H9 (cell line): ENCODE measurements at regions not wholly inside any gene's neighbourhood (a gene's known extent, or its start where the extent isn't known, plus 50 kb on each side); places are given as distances from the start of the nearest gene placed in this dataset.

Source experiments
- DNase-seq: peaks from one replicate; pipeline ENCODE4 v3.0.0-alpha.2; 2017
- H2AFZ ChIP-seq: one replicate; pipeline ENCODE4 v1.6.1; 2013; ENCODE audit warnings: mild to moderate bottlenecking, low read length, control low read depth, moderate library complexity
- H2AK5ac ChIP-seq: 2 replicates; pipeline ENCODE4 v1.6.1; 2013; ENCODE audit warnings: low read length, control low read depth, mixed read lengths; ENCODE audit not compliant: insufficient read length
- H2BK120ac ChIP-seq: one replicate; pipeline ENCODE4 v1.6.1; 2013; ENCODE audit warnings: low read depth, mild to moderate bottlenecking, low read length, control low read depth, inconsistent platforms; ENCODE audit not compliant: poor library complexity, severe bottlenecking
- H2BK12ac ChIP-seq: 2 replicates; pipeline ENCODE4 v1.6.1; 2013; ENCODE audit warnings: low read length, control low read depth, mixed read lengths, low read depth; ENCODE audit not compliant: insufficient read length
- H2BK15ac ChIP-seq: 2 replicates; pipeline ENCODE4 v1.6.1; 2013; ENCODE audit warnings: low read depth, low read length, control low read depth
- H2BK20ac ChIP-seq: one replicate; pipeline ENCODE4 v1.6.1; 2013; ENCODE audit warnings: low read depth, mild to moderate bottlenecking, low read length, control low read depth, inconsistent platforms; ENCODE audit not compliant: poor library complexity, severe bottlenecking
- H2BK5ac ChIP-seq: 2 replicates; pipeline ENCODE4 v1.6.1; 2013; ENCODE audit warnings: low read length, control low read depth, mixed read lengths; ENCODE audit not compliant: insufficient read length
- H3K14ac ChIP-seq: 2 replicates; pipeline ENCODE4 v1.6.1; 2013; ENCODE audit warnings: low read length, control low read depth; ENCODE audit not compliant: insufficient read depth
- H3K18ac ChIP-seq: 2 replicates; pipeline ENCODE4 v1.6.1; 2013; ENCODE audit warnings: low read depth, mild to moderate bottlenecking, mixed read lengths, low read length, control low read depth; ENCODE audit not compliant: insufficient read length
- H3K23ac ChIP-seq: 2 replicates; pipeline ENCODE4 v1.6.1; 2013; ENCODE audit warnings: low read length, control low read depth, mixed read lengths, low read depth; ENCODE audit not compliant: insufficient read length
- H3K23me2 ChIP-seq: 2 replicates; pipeline ENCODE4 v1.6.1; 2013; ENCODE audit warnings: low read depth, mild to moderate bottlenecking, mixed read lengths, low read length, control low read depth; ENCODE audit not compliant: insufficient read length, poor library complexity, severe bottlenecking
- H3K27ac ChIP-seq: 2 replicates; pipeline ENCODE4 v1.5.1; 2013; ENCODE audit warnings: low read length, control low read depth, mixed read lengths, low read depth; ENCODE audit not compliant: insufficient read length
- H3K27me3 ChIP-seq: 2 replicates; pipeline ENCODE4 v1.6.1; 2013; ENCODE audit warnings: low read length, control low read depth, inconsistent platforms; ENCODE audit not compliant: insufficient read depth
- H3K4ac ChIP-seq: 2 replicates; pipeline ENCODE4 v1.6.1; 2013; ENCODE audit warnings: low read depth, mild to moderate bottlenecking, control low read depth, inconsistent platforms, low read length, moderate library complexity
- H3K4me1 ChIP-seq: 2 replicates; pipeline ENCODE4 v1.6.1; 2013; ENCODE audit warnings: low read length, control low read depth, inconsistent platforms; ENCODE audit not compliant: insufficient read depth
- H3K4me2 ChIP-seq: 2 replicates; pipeline ENCODE4 v1.6.1; 2013; ENCODE audit warnings: low read length, control low read depth, mixed read lengths; ENCODE audit not compliant: insufficient read length, insufficient read depth
- H3K56ac ChIP-seq: 2 replicates; pipeline ENCODE4 v1.6.1; 2013; ENCODE audit warnings: low read depth, mild to moderate bottlenecking, mixed read lengths, low read length, control low read depth; ENCODE audit not compliant: insufficient read length
- H3K79me1 ChIP-seq: 2 replicates; pipeline ENCODE4 v1.6.1; 2013; ENCODE audit warnings: low read depth, mild to moderate bottlenecking, moderate library complexity, low read length, control low read depth, inconsistent platforms; ENCODE audit not compliant: insufficient read depth, poor library complexity, severe bottlenecking
- H3K79me2 ChIP-seq: 2 replicates; pipeline ENCODE4 v1.6.1; 2013; ENCODE audit warnings: low read length, control low read depth, inconsistent platforms; ENCODE audit not compliant: insufficient read depth
- H3K9ac ChIP-seq: 2 replicates; pipeline ENCODE4 v1.6.1; 2013; ENCODE audit warnings: low read length, control low read depth, mixed read lengths; ENCODE audit not compliant: insufficient read length; ENCODE audit errors: extremely low read depth
- H3K9me3 ChIP-seq: one replicate; pipeline ENCODE4 v1.6.1; 2013; ENCODE audit warnings: low read depth, low read length, inconsistent platforms; ENCODE audit not compliant: control insufficient read depth
- H3T11ph ChIP-seq: one replicate; pipeline ENCODE4 v1.6.1; 2013; ENCODE audit warnings: mild to moderate bottlenecking, low read length, control low read depth, inconsistent platforms
- H4K20me1 ChIP-seq: one replicate; pipeline ENCODE4 v1.6.1; 2013; ENCODE audit not compliant: control insufficient read depth, insufficient read length, insufficient read depth
- H4K5ac ChIP-seq: 2 replicates; pipeline ENCODE4 v1.6.1; 2013; ENCODE audit warnings: low read depth, mild to moderate bottlenecking, mixed read lengths, low read length, control low read depth; ENCODE audit not compliant: insufficient read length
- H4K8ac ChIP-seq: replicated peaks from 2 replicates; pipeline ENCODE4 v1.6.1; 2013; ENCODE audit warnings: low read length, control low read depth, mixed read lengths, low read depth; ENCODE audit not compliant: insufficient read length
- H4K91ac ChIP-seq: 2 replicates; pipeline ENCODE4 v1.6.1; 2013; ENCODE audit warnings: low read depth, mild to moderate bottlenecking, moderate library complexity, mixed read lengths, low read length, control low read depth; ENCODE audit not compliant: insufficient read length
- H3K27ac Mint-ChIP-seq, 3 experiments: 2 replicates in 2 of 3; 3 replicates in 1 of 3; pipeline ENCODE4 v1.8.0; 2020 to 2021; ENCODE audit warnings: mixed read lengths in 3 of 3, mild to moderate bottlenecking in 1 of 3, moderate library complexity in 1 of 3
- H3K27me3 Mint-ChIP-seq: 2 replicates; pipeline ENCODE4 v1.8.0; 2021; ENCODE audit warnings: low read depth, mild to moderate bottlenecking, moderate library complexity, mixed read lengths
- H3K36me3 Mint-ChIP-seq, 3 experiments: 2 replicates in 2 of 3; 3 replicates in 1 of 3; pipeline ENCODE4 v1.8.0; 2020 to 2021; ENCODE audit warnings: low read depth in 3 of 3, mixed read lengths in 3 of 3; ENCODE audit not compliant: insufficient read depth in 1 of 3
- H3K4me1 Mint-ChIP-seq, 2 experiments: 2 replicates each; pipeline ENCODE4 v1.8.0; 2020; ENCODE audit warnings: mixed read lengths in 2 of 2
- H3K4me3 Mint-ChIP-seq, 2 experiments: 2 replicates in 1 of 2; 3 replicates in 1 of 2; pipeline ENCODE4 v1.8.0; 2020 to 2021; ENCODE audit warnings: mild to moderate bottlenecking in 2 of 2, mixed read lengths in 2 of 2, moderate library complexity in 1 of 2
- H3K9me3 Mint-ChIP-seq, 2 experiments: 2 replicates in 1 of 2; 3 replicates in 1 of 2; pipeline ENCODE4 v1.8.0; 2020; ENCODE audit warnings: mild to moderate bottlenecking in 2 of 2, mixed read lengths in 2 of 2, moderate library complexity in 1 of 2
- CTCF ChIP-seq: fragments of 200-600 bp; sonication (generic); conservative IDR thresholded peaks from 3 replicates; pipeline ENCODE4 v1.8.0; 2021; ENCODE audit warnings: antibody characterized with exemption, mild to moderate bottlenecking
- WGBS: extraction: QIAGEN DNeasy Blood & Tissue Kit; methylation state at CpG from one replicate; pipeline ENCODE4 v1.1.7; 2013; ENCODE audit warnings: missing lambda C conversion rate, low lambda C conversion rate, mixed read lengths; ENCODE audit not compliant: insufficient read length; ENCODE audit errors: extremely low coverage; 5-methylcytosine and 5-hydroxymethylcytosine counted together

- Histone ChIP-seq H3K79me2 (no peaks in the 10 kb centered on the region), H4K5ac (no peak overlapping the region), H2BK15ac (no peak overlapping the region), H4K91ac (no peak overlapping the region), H3K4me1 (peaks cover 10% of the 10 kb centered on the region; the same call in 1 of the 2 replicates), H3K4ac (no peak overlapping the region), H4K8ac (no peak overlapping the region), H2BK12ac (no peak overlapping the region), H3K79me1 (no peaks in the 10 kb centered on the region), H4K20me1 (no peaks in the 10 kb centered on the region), H3K27me3 (no peaks in the 10 kb centered on the region), H2AFZ (no peak overlapping the region), H3K23ac (no peak overlapping the region), H3K9me3 (no peaks in the 10 kb centered on the region), H3K56ac (no peak overlapping the region), H3T11ph (no peak overlapping the region), H2AK5ac (no peak overlapping the region), H2BK5ac (no peak overlapping the region), H3K27ac (no peak overlapping the region), H3K23me2 (no peaks in the 10 kb centered on the region), H2BK120ac (no peak overlapping the region), H3K4me2 (no peak overlapping the region), H3K18ac (no peak overlapping the region), H3K9ac (no peak overlapping the region), H2BK20ac (no peak overlapping the region), H3K14ac (no peak overlapping the region)
- H3K4me3 Mint-ChIP-seq = no peak overlapping the region
- WGBS = no CpG with 5 or more reads among the region's 4 CpGs
- no peaks in the 10 kb centered on the region for H3K27me3 Mint-ChIP-seq
- peak overlapping the region in 2 of 3 experiments; percentile 10 to 49; a peak in 1 of 7 replicates for H3K27ac Mint-ChIP-seq
- peaks cover 2% of the 10 kb centered on the region in 3 experiments for H3K36me3 Mint-ChIP-seq
- DNase-seq = no peak
- TF ChIP-seq CTCF = no peak
- peaks cover 23 to 31% of the 10 kb centered on the region in 2 experiments for H3K4me1 Mint-ChIP-seq
- H3K9me3 Mint-ChIP-seq = peaks cover 2 to 3% of the 10 kb centered on the region in 2 experiments; a peak in 4 of 5 replicates
Measured at GRCh38 chr4:79652232-79652631, 244.2 kb upstream of the GK2 start.
